Renal pelvis (tissue), 1 donor: ENCODE measurements at regions not wholly inside any gene's neighbourhood (a gene's known extent, or its start where the extent isn't known, plus 50 kb on each side); places are given as distances from the start of the nearest gene placed in this dataset.
A peak's percentile ranks its signal among the peaks of the same experiment; 100 is the strongest.
"Not testable (repeated sequence)": the region's sequence is repeated elsewhere in the genome, so short reads cannot be mapped to it uniquely, and the experiment has no call there.

ENCODE experiments used
- DNase-seq: peaks from one replicate; pipeline ENCODE4 v3.0.0-alpha.2; 2013

- DNase-seq = no peak
Measured at GRCh38 chr16:10314317-10314716, 71.5 kb upstream of the ATF7IP2 start.

DNA sequence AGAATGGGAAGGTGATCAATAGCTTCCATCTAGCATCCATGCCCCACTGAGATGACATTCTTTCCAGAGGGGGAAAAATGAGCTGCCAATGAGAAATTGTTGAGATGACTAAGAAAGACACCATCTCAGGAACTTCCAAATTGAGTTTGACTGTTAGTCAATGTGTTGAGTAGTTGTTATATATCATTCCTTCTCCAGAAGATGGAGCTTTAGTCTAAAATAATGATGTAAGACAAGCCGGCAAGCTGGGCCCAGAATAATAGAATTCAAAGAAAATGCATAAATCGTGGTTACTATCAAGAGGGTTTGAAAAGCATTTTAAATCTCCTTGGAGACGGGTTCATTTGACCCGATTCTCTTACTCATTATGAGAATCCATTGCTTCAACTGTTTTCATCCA is 71.0 kb upstream of the ATF7IP2 start:
- DNase-seq = no peak

DNA sequence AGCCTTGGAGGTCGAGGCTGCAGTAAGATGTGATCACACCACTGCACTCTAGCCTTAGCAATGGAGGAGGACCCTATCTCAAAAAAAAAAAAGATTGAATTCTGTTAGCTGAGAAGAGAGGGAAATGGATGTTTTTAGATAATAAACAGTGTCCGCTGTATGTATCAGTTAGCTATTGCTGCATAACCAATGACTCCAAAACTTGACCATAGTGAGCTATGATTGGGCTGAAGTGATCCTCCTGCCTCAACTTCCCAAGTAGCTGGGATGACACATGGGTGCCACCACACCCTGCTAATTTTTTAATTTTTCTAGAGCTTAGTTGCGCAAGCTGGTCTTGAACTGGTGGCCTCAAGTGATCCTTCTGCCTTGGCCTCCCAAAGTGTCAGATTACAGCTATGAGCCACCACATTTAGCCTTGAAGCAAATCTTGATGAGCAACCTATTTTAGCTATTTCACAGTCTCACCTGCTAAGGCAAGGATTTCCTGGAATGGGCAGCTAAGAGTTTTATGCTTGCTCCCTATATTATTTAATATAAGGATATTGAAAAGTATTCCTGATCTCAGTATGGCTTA is 68.3 kb upstream of the ATF7IP2 start:
- no peak for DNase-seq

DNA sequence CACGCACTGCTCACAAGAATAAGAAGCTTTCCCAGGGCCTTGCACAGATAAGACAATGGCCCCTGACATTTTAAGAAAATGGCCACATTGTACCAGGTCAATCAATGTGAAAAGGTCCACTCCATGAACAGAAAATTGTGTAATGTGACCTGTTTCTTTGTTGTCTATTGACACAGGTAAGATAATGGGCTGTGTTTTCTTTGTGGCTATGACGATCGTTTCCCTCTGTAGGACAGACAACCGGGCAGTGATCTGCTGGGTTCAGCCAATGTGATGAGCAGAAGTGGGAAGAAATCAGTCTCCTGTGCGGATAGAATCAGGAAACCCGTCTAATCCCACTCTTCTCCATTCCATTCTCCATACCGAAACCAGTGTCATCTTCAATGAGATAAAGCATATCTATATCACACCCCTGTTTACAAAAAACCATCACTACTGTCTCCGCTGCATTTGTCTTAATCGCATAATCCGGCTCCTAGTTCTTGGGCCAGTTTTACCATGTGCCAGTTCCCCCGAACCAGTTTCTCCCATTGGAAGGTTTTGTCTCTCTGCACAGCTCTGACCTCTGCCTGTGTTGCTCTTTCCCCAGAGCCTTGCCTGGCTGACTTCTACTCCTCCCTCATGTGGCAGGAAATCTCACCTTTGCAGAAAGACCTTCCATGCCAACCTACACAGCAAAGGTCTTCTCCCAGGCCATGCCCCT is 66.9 kb upstream of the ATF7IP2 start:
- DNase-seq = no peak

GRCh38 chr16:10321407-10322387 is 64.2 kb upstream of the ATF7IP2 start:
- DNase-seq = no peak

- DNase-seq = no peak
Measured at GRCh38 chr16:10322723-10323527, 62.9 kb upstream of the ATF7IP2 start.

GRCh38 chr16:10323528-10323869 is 62.4 kb upstream of the ATF7IP2 start:
- no peak for DNase-seq

GRCh38 chr16:10324210-10324609 is 61.7 kb upstream of the ATF7IP2 start:
- DNase-seq = no peak

- no peak for DNase-seq
Measured at GRCh38 chr16:10325783-10326543, 59.9 kb upstream of the ATF7IP2 start.

GRCh38 chr16:10326647-10327046 is 59.2 kb upstream of the ATF7IP2 start:
- DNase-seq = no peak

GRCh38 chr16:10328291-10328690 is 57.6 kb upstream of the ATF7IP2 start:
- DNase-seq = not testable (repeated sequence)

GRCh38 chr16:10332241-10332640 is 53.6 kb upstream of the ATF7IP2 start:
- DNase-seq = peak; percentile 58

GRCh38 chr16:10332775-10333174 is 53.1 kb upstream of the ATF7IP2 start:
- DNase-seq = no peak

DNA sequence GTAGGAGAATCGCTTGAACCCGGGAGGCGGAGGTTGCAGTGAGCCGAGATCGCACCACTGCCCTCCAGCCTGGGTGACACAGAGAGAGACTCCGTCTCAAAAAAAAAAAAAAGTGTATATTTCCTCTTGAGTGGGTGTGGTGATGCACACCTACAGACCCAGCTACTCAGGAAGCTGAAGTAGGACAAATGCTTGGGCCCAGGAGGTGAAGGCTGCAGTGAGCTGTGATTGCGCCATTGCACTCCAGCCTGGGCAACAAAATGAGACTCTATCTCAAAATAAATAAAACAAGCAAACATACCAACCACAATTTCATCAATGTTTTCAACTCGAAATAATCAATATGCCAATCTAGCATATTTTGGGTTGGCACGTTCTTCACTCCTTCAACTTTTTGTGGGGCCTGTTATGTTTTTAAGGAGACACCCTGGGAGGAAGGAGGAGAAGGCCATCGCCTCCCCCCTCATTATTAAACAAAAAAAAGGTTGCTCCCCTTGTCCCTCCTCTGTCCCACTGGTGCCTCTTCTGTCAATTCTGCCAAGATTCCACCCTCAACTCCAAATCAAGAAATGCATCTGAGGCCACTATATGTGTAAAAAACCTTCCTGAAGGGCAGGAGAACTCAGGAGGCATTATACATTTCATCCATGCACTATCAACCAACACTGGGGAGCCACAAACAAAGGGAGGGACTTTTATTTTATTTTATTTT is 52.4 kb upstream of the ATF7IP2 start:
- DNase-seq = no peak

DNA sequence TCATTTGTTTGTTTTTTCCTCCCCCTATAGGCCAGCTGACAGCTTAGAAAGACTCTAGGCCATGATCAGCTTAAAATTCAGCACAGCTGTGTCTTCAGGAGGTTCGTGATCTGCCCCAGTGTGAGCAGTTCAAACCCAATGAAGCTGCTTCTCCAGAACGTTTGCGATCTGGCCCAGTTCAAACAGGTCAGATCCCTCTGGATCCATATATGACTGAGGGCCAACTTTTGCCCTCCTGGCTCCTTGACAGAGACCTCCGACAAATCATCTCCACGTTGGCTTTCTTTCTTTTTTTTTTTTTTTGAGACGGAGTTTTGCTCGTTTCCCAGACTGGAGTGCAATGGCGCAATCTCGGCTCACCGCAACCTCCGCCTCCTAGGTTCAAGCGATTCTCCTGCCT is 50.2 kb upstream of the ATF7IP2 start:
- no peak for DNase-seq
